IMR-90 (cell line): ENCODE measurements at regions not wholly inside any gene's neighbourhood (a gene's known extent, or its start where the extent isn't known, plus 50 kb on each side); places are given as distances from the start of the nearest gene placed in this dataset.

Source experiments
- ATAC-seq: fragments of 200-7000 bp; cut with Tn5 transposase; 2 replicates; pipeline ENCODE4 v1.9.1; 2020; ENCODE audit warnings: low read depth, mild to moderate bottlenecking, moderate library complexity
- BruUV-seq: library from RNA; stranded (reverse); fragments of 400-500 nt; replicated peaks from 2 replicates; lab custom pipeline; 2021; lab: Mats Ljungman, UMichigan
- CTCF ChIA-PET: fragments of 300-600 bp; formaldehyde crosslinking; extraction: SDS; loops from one replicate; lab custom pipeline; 2021; ENCODE audit warnings: antibody characterized with exemption; lab: Yijun Ruan, JAX
- POLR2A ChIA-PET: fragments of 300-600 bp; sonication (Branson Sonifier 250); formaldehyde crosslinking; loops from one replicate; lab custom pipeline; 2022; ENCODE audit warnings: antibody characterized with exemption; ENCODE audit not compliant: unreplicated experiment; lab: Charles Lee
- DNase-seq: peaks from one replicate; pipeline ENCODE4 v3.0.0; 2013
- H2AFZ ChIP-seq: replicated peaks from 2 replicates; pipeline ENCODE3; 2013; ENCODE audit warnings: low read length, mild to moderate bottlenecking; ENCODE audit not compliant: poor library complexity
- H2AK5ac ChIP-seq: 2 replicates; pipeline ENCODE4 v1.6.1; 2013; ENCODE audit warnings: low read depth, low read length, inconsistent platforms
- H2AK9ac ChIP-seq: replicated peaks from 2 replicates; pipeline ENCODE3; 2013; ENCODE audit warnings: mild to moderate bottlenecking, low read depth, low read length, moderate library complexity; ENCODE audit not compliant: poor library complexity
- H2BK120ac ChIP-seq: 2 replicates; pipeline ENCODE4 v1.6.1; 2013; ENCODE audit warnings: low read depth, low read length, inconsistent platforms
- H2BK15ac ChIP-seq: 3 replicates; pipeline ENCODE4 v1.6.1; 2013; ENCODE audit warnings: low read depth, low read length, inconsistent platforms
- H2BK20ac ChIP-seq: 2 replicates; pipeline ENCODE4 v1.6.1; 2013; ENCODE audit warnings: low read depth, mild to moderate bottlenecking, inconsistent platforms, low read length, moderate library complexity
- H2BK5ac ChIP-seq: 2 replicates; pipeline ENCODE4 v1.6.1; 2013; ENCODE audit warnings: mild to moderate bottlenecking, low read depth, low read length, inconsistent platforms; ENCODE audit not compliant: poor library complexity, severe bottlenecking
- H3K14ac ChIP-seq: replicated peaks from 2 replicates; pipeline ENCODE4 v1.6.1; 2013; ENCODE audit warnings: low read depth, low read length, inconsistent platforms
- H3K18ac ChIP-seq: 2 replicates; pipeline ENCODE4 v1.6.1; 2013; ENCODE audit warnings: low read depth, low read length, control low read depth
- H3K23ac ChIP-seq: 2 replicates; pipeline ENCODE4 v1.6.1; 2013; ENCODE audit warnings: low read depth, low read length, inconsistent platforms
- H3K27ac ChIP-seq: 2 replicates; pipeline ENCODE4 v1.5.1; 2013; ENCODE audit warnings: mild to moderate bottlenecking, control low read depth, low read length; ENCODE audit not compliant: insufficient read depth
- H3K27me3 ChIP-seq: 2 replicates; pipeline ENCODE4 v1.6.1; 2013; ENCODE audit warnings: low read length; ENCODE audit not compliant: control insufficient read depth, insufficient read depth
- H3K36me3 ChIP-seq: 2 replicates; pipeline ENCODE4 v1.6.1; 2013; ENCODE audit warnings: low read length, mixed read lengths; ENCODE audit not compliant: control insufficient read depth, insufficient read depth
- H3K4ac ChIP-seq: 2 replicates; pipeline ENCODE4 v1.6.1; 2013; ENCODE audit warnings: low read depth, low read length, inconsistent platforms
- H3K4me1 ChIP-seq: 2 replicates; pipeline ENCODE4 v1.6.1; 2013; ENCODE audit warnings: low read length, mixed read lengths; ENCODE audit not compliant: control insufficient read depth, insufficient read depth
- H3K4me2 ChIP-seq: 2 replicates; pipeline ENCODE4 v1.6.1; 2013; ENCODE audit warnings: low read depth, mild to moderate bottlenecking, control low read depth, low read length, moderate library complexity
- H3K4me3 ChIP-seq: 2 replicates; pipeline ENCODE4 v1.5.1; 2013; ENCODE audit warnings: low read depth, mild to moderate bottlenecking, control low read depth, low read length, moderate library complexity; ENCODE audit not compliant: insufficient read depth
- H3K56ac ChIP-seq: 2 replicates; pipeline ENCODE4 v1.6.1; 2013; ENCODE audit warnings: low read length, inconsistent platforms; ENCODE audit not compliant: insufficient read depth; ENCODE audit errors: extremely low read depth
- H3K79me1 ChIP-seq, 2 experiments: 2 replicates each; pipeline ENCODE4 v1.6.1; 2013; ENCODE audit warnings: low read length in 2 of 2, inconsistent platforms in 1 of 2, low read depth in 1 of 2
- H3K9ac ChIP-seq: 2 replicates; pipeline ENCODE4 v1.6.1; 2013; ENCODE audit warnings: low read depth, low read length, control low read depth
- H3K9me1 ChIP-seq: 2 replicates; pipeline ENCODE4 v1.6.1; 2013; ENCODE audit warnings: low read length, inconsistent platforms; ENCODE audit not compliant: insufficient read depth
- H3K9me3 ChIP-seq: 2 replicates; pipeline ENCODE4 v1.6.1; 2013; ENCODE audit warnings: low read length; ENCODE audit not compliant: control insufficient read depth, insufficient read depth
- H4K20me1 ChIP-seq: 2 replicates; pipeline ENCODE4 v1.6.1; 2013; ENCODE audit warnings: low read length, inconsistent platforms; ENCODE audit not compliant: insufficient read depth
- H4K5ac ChIP-seq: 2 replicates; pipeline ENCODE4 v1.6.1; 2013; ENCODE audit warnings: mild to moderate bottlenecking, low read depth, low read length, control low read depth
- H4K8ac ChIP-seq, 2 experiments: 2 replicates each; pipeline ENCODE4 v1.6.1; 2013; ENCODE audit warnings: low read depth in 2 of 2, low read length in 2 of 2, control low read depth in 1 of 2, inconsistent platforms in 1 of 2
- H4K91ac ChIP-seq: 2 replicates; pipeline ENCODE4 v1.6.1; 2013; ENCODE audit warnings: low read depth, low read length, inconsistent platforms; ENCODE audit not compliant: insufficient read depth
- CHD1 ChIP-seq: IDR thresholded peaks from 2 replicates; pipeline ENCODE4 v1.6.1; 2012; ENCODE audit warnings: low read depth, low read length, improper control_type of control experiment
- ELK1 ChIP-seq: fragments of 150-350 bp; IDR thresholded peaks from 2 replicates; pipeline ENCODE4 v1.6.1; 2016; ENCODE audit warnings: low read depth, mild to moderate bottlenecking, low read length, moderate library complexity, borderline replicate concordance
- FOS ChIP-seq: fragments of 150-350 bp; IDR thresholded peaks from 2 replicates; pipeline ENCODE4 v1.6.1; 2016; ENCODE audit warnings: low read depth, low read length
- MAFK ChIP-seq: IDR thresholded peaks from 2 replicates; pipeline ENCODE4 v1.6.1; 2012; ENCODE audit warnings: low read depth, low read length, improper control_type of control experiment
- MXI1 ChIP-seq: IDR thresholded peaks from 2 replicates; pipeline ENCODE4 v1.6.1; 2012; ENCODE audit warnings: low read depth, mild to moderate bottlenecking, low read length, moderate library complexity, borderline replicate concordance
- NFE2L2 ChIP-seq: fragments of 150-350 bp; IDR thresholded peaks from 2 replicates; pipeline ENCODE4 v1.6.1; 2016; ENCODE audit warnings: low read depth, mild to moderate bottlenecking, low read length
- POLR2A ChIP-seq: IDR thresholded peaks from 2 replicates; pipeline ENCODE4 v1.6.1; 2012; ENCODE audit warnings: mild to moderate bottlenecking, low read depth, low read length
- RAD21 ChIP-seq: IDR thresholded peaks from 2 replicates; pipeline ENCODE4 v1.6.1; 2012; ENCODE audit warnings: low read length, improper control_type of control experiment
- RCOR1 ChIP-seq: IDR thresholded peaks from 2 replicates; pipeline ENCODE4 v1.6.1; 2012; ENCODE audit warnings: mild to moderate bottlenecking, low read length, improper control_type of control experiment; ENCODE audit not compliant: insufficient replicate concordance
- USF2 ChIP-seq: fragments of 150-350 bp; IDR thresholded peaks from 2 replicates; pipeline ENCODE4 v1.6.1; 2017; ENCODE audit warnings: mild to moderate bottlenecking, antibody characterized with exemption, low read length, low read depth
- WGBS, 2 experiments: methylation state at CpG; one replicate each; pipeline versions ENCODE4 v1.1.5 to v1.1.7; 2013; ENCODE audit warnings: missing lambda C conversion rate in 2 of 2; ENCODE audit not compliant: insufficient read length in 1 of 2; ENCODE audit errors: extremely low coverage in 2 of 2; 5-methylcytosine and 5-hydroxymethylcytosine counted together
- dilution Hi-C: fragments of 300-500 bp; cut with HindIII; formaldehyde crosslinking; loops from one replicate; pipeline ENCODE4 v1.14.3; 2018; ENCODE audit warnings: low sequenced_read_pairs; ENCODE audit not compliant: unreplicated experiment
- in situ Hi-C: fragments of 300-500 bp; cut with MboI; formaldehyde crosslinking; loops from 3 replicates; pipeline ENCODE4 v1.14.3; 2019; ENCODE audit warnings: low sequenced_read_pairs, inconsistent platforms, mixed read lengths
- intact Hi-C: fragments of 100-400 bp; cut with micrococcal nuclease; formaldehyde crosslinking; loops from 2 replicates; pipeline ENCODE4 v1.10.0; 2022

GRCh38 chr7:31202801-31203200 lies 137.7 kb downstream of the NEUROD6 start:
- no peak overlapping the region for H3K27ac ChIP-seq
- BruUV-seq = no TSS peak

More at GRCh38 chr7:31202801-31203200, 137.7 kb downstream of the NEUROD6 start:
- H3K14ac ChIP-seq = no peak overlapping the region
- TF ChIP-seq ELK1 (no peak), NFE2L2 (no peak), CHD1 (no peak), RAD21 (no peak), POLR2A (no peak), USF2 (no peak), MAFK (no peak), MXI1 (no peak), RCOR1 (no peak), FOS (no peak)
- H3K4me3 ChIP-seq = no peak overlapping the region
- H3K9me1 ChIP-seq = no peaks in the 10 kb centered on the region
- no peak overlapping the region for H4K8ac ChIP-seq
- intact Hi-C loops (no loop called here), in situ Hi-C loops (no loop called here), dilution Hi-C loops (no loop called here)
- H3K36me3 ChIP-seq = no peaks in the 10 kb centered on the region
- H3K4ac ChIP-seq = no peak overlapping the region
- no peaks in the 10 kb centered on the region for H3K4me1 ChIP-seq
- H4K91ac ChIP-seq = no peak overlapping the region
- H3K56ac ChIP-seq = no peak overlapping the region
- 0 out of 2 replicates have a peak, but pooled peaks cover 1% of the 10 kb centered on the region for H3K9me3 ChIP-seq
- ChIA-PET POLR2A (no interaction called here), CTCF (no interaction called here)
- no peaks in the 10 kb centered on the region for H3K79me1 ChIP-seq
- no peak overlapping the region for H2BK120ac ChIP-seq
- no peak overlapping the region for H3K18ac ChIP-seq
- no peak overlapping the region for H2BK20ac ChIP-seq
- no peak overlapping the region for H2BK15ac ChIP-seq
- no peaks in the 10 kb centered on the region for H3K27me3 ChIP-seq
- H2AK9ac ChIP-seq = no peak overlapping the region
- no peak overlapping the region for H2AFZ ChIP-seq
- 71% methylated on average over 3 of the region's 6 CpGs; no CpG with 5 or more reads in 1 of the 2 experiments for WGBS, 2 experiments
- H4K5ac ChIP-seq = no peak overlapping the region
- H3K9ac ChIP-seq = no peak overlapping the region
- no peaks in the 10 kb centered on the region for H4K20me1 ChIP-seq
- H3K23ac ChIP-seq = no peak overlapping the region
- H2BK5ac ChIP-seq = no peak overlapping the region
- H3K4me2 ChIP-seq = no peak overlapping the region
- H2AK5ac ChIP-seq = no peak overlapping the region
- DNase-seq = no peak
- ATAC-seq = no peak
